CD4-positive, alpha-beta T cell (primary cell): ENCODE measurements at regions not wholly inside any gene's neighbourhood (a gene's known extent, or its start where the extent isn't known, plus 50 kb on each side); places are given as distances from the start of the nearest gene placed in this dataset.

ENCODE experiments used
- ATAC-seq: fragments of 200-7000 bp; cut with Tn5 transposase; one replicate; pipeline ENCODE4 v1.10.0; 2022; ENCODE audit warnings: mild to moderate bottlenecking; ENCODE audit not compliant: poor library complexity
- CTCF ChIA-PET: fragments of 350-600 bp; sonication (Branson Sonifier 250); formaldehyde crosslinking; loops from one replicate; lab custom pipeline; 2021; ENCODE audit warnings: antibody characterized with exemption, inconsistent platforms; lab: Charles Lee
- POLR2A ChIA-PET: fragments of 350-600 bp; sonication (Branson Sonifier 250); formaldehyde crosslinking; loops from one replicate; lab custom pipeline; 2021; ENCODE audit warnings: antibody characterized with exemption, inconsistent platforms; lab: Charles Lee
- DNase-seq, 14 experiments: peaks; one replicate each; pipeline ENCODE4 v3.0.0-alpha.2; 2013 to 2020; ENCODE audit warnings: mixed read lengths in 2 of 14
- H3K27ac ChIP-seq, 2 donors: one replicate each; pipeline versions ENCODE4 v1.5.1 to v1.7.0; 2013; ENCODE audit warnings: low read length in 2 of 2, low read depth in 1 of 2, mild to moderate bottlenecking in 1 of 2
- H3K27me3 ChIP-seq, 2 experiments: 1 replicate in 1 of 2; 2 replicates in 1 of 2; pipeline versions ENCODE4 v1.6.1 to v1.7.0; 2013; ENCODE audit warnings: low read length in 2 of 2, control low read depth in 1 of 2, mild to moderate bottlenecking in 1 of 2, moderate library complexity in 1 of 2; ENCODE audit not compliant: insufficient read depth in 2 of 2, control insufficient read depth in 1 of 2
- H3K36me3 ChIP-seq: one replicate; pipeline ENCODE4 v1.6.1; 2013; ENCODE audit warnings: low read length, control low read depth; ENCODE audit not compliant: insufficient read depth
- H3K4me1 ChIP-seq: one replicate; pipeline ENCODE4 v1.6.1; 2013; ENCODE audit warnings: low read length, control low read depth; ENCODE audit not compliant: insufficient read depth
- H3K4me3 ChIP-seq: one replicate; pipeline ENCODE4 v1.5.1; 2013; ENCODE audit warnings: mild to moderate bottlenecking, low read length, moderate library complexity
- H3K9me3 ChIP-seq, 2 experiments: 1 replicate in 1 of 2; 2 replicates in 1 of 2; pipeline versions ENCODE4 v1.6.1 to v1.7.0; 2013; ENCODE audit warnings: low read length in 2 of 2, mild to moderate bottlenecking in 2 of 2, control low read depth in 1 of 2, moderate library complexity in 1 of 2; ENCODE audit not compliant: control insufficient read depth in 1 of 2, insufficient read depth in 1 of 2
- H3K27ac Mint-ChIP-seq: one replicate; pipeline ENCODE4 v1.8.0; 2020; ENCODE audit warnings: mixed read lengths
- H3K27me3 Mint-ChIP-seq: one replicate; pipeline ENCODE4 v1.8.0; 2021; ENCODE audit warnings: mixed read lengths
- H3K36me3 Mint-ChIP-seq: one replicate; pipeline ENCODE4 v1.8.0; 2021; ENCODE audit warnings: low read depth, mixed read lengths
- H3K4me1 Mint-ChIP-seq: one replicate; pipeline ENCODE4 v1.8.0; 2021; ENCODE audit warnings: low read depth, mixed read lengths
- H3K4me3 Mint-ChIP-seq: one replicate; pipeline ENCODE4 v1.8.0; 2020; ENCODE audit warnings: mild to moderate bottlenecking, mixed read lengths
- H3K9me3 Mint-ChIP-seq: one replicate; pipeline ENCODE4 v1.8.0; 2020; ENCODE audit warnings: mixed read lengths
- intact Hi-C, 2 experiments: fragments of 100-400 bp; cut with DNase I in 1 of 2; cut with micrococcal nuclease in 1 of 2; formaldehyde crosslinking; loops; one replicate each; pipeline versions ENCODE4 v1.15.1 to v1.9.0; 2023 to 2025; cut with DNase I, micrococcal nuclease
- TF ChIP-seq, protein P1 (sequence below): fragments of 200-600 bp; IDR thresholded peaks from one replicate; pipeline ENCODE4 v1.8.0; 2022; ENCODE audit warnings: antibody characterized with exemption, mild to moderate bottlenecking

DNA sequence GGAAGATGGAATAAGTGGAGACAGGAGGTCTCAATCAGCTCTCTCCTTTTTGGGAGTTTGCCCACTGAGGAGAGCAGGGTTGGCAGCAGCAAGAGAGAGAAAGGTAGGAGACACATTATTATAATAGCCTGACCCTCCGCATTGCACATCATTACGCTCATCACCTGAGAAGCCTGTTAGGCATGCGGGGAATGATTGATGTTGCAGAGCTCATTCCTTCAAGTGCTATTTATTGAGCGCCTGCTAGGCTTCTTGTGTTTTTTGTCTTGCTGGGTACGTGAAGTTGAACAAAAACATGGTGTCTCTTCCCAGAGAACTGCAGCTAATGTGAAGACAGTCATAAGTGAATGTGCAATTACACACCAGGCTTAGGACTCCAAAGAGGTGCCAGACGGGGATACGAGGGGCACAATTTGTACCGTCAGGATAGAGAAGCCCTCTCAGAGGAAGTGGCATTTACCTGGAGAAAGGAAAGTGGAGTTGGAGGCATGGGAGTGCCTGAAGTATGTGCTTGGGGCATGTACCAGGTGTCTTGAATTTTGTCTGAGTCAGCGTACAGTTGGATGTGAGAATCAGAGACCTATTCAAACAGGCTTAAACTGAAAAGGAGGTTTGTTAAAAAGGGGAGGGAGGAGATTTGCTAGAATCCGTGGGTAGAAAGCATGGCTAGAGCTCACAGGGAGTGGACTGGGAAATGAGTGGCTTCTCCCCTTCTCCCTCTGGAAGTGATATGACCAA lies 90.2 kb upstream of the SOD3 start:
- Mint-ChIP-seq H3K4me3 (no peak overlapping the region), H3K4me1 (no peaks in the 10 kb centered on the region), H3K9me3 (no peaks in the 10 kb centered on the region), H3K27ac (no peak overlapping the region), H3K36me3 (no peaks in the 10 kb centered on the region), H3K27me3 (no peaks in the 10 kb centered on the region)
- no peak for ATAC-seq
- Histone ChIP-seq H3K9me3 (peaks cover 0 to 9% of the 10 kb centered on the region in 2 experiments), H3K36me3 (no peaks in the 10 kb centered on the region), H3K27ac (no peak overlapping the region), H3K27me3 (no peaks in the 10 kb centered on the region), H3K4me3 (no peak overlapping the region), H3K4me1 (no peaks in the 10 kb centered on the region)
- ChIA-PET CTCF (no interaction called here), POLR2A (no interaction called here)
- TF ChIP-seq, protein P1, sequence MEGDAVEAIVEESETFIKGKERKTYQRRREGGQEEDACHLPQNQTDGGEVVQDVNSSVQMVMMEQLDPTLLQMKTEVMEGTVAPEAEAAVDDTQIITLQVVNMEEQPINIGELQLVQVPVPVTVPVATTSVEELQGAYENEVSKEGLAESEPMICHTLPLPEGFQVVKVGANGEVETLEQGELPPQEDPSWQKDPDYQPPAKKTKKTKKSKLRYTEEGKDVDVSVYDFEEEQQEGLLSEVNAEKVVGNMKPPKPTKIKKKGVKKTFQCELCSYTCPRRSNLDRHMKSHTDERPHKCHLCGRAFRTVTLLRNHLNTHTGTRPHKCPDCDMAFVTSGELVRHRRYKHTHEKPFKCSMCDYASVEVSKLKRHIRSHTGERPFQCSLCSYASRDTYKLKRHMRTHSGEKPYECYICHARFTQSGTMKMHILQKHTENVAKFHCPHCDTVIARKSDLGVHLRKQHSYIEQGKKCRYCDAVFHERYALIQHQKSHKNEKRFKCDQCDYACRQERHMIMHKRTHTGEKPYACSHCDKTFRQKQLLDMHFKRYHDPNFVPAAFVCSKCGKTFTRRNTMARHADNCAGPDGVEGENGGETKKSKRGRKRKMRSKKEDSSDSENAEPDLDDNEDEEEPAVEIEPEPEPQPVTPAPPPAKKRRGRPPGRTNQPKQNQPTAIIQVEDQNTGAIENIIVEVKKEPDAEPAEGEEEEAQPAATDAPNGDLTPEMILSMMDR: no peak
- no peak for DNase-seq
- intact Hi-C loops: no loop called here

DNA sequence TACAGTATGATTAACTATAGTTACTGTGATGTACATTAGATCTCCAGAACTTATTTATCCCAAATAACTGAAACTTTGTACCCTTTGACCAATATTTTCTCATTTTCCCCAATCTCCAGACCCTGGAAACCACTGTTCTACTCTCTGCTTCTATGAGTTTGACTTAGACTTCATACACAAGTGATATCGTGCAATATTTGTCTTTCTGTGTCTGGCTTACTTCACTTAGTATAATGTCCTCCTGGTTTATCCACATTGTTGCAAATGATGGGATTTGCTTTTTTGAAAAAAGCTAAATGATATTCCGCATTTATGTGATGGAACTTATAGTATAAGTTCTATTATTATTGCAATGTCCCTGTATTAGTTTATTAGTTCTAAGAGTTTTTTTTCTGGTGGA lies 81.8 kb upstream of the SOD3 start:
- Histone ChIP-seq H3K4me3 (no peak overlapping the region), H3K4me1 (no peaks in the 10 kb centered on the region), H3K9me3 (peaks cover 4 to 17% of the 10 kb centered on the region in 2 experiments), H3K27ac (no peak overlapping the region), H3K36me3 (no peaks in the 10 kb centered on the region), H3K27me3 (peaks cover 0 to 3% of the 10 kb centered on the region in 2 experiments)
- CTCF ChIA-PET: no interaction called here
- Mint-ChIP-seq H3K27me3 (no peaks in the 10 kb centered on the region), H3K36me3 (no peaks in the 10 kb centered on the region), H3K4me1 (no peaks in the 10 kb centered on the region), H3K4me3 (no peak overlapping the region), H3K9me3 (peaks cover 22% of the 10 kb centered on the region), H3K27ac (no peak overlapping the region)
- DNase-seq (no peak), ATAC-seq (no peak)
- TF ChIP-seq, protein P1: no peak
- POLR2A ChIA-PET: no interaction called here
- intact Hi-C loops: no loop called here

DNA sequence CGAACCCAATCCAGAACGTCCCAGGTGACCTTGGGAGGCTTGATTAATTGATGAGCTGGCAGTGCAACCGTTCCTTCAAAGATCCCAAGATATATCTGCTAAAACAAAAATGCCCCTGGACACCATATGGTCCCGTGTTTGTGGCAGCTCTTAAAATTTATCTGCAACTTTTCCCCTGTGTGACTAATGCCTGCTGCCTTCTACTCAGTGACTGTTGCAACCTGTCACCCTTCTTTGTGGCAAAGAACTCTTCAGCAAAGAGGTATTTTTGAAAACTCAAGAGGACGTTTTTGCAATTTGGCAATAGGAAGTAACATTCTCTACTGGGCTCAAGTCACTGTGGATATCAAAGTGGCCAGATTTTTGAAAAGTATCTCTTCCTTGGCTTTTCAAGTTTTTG lies 75.8 kb upstream of the SOD3 start:
- TF ChIP-seq, protein P1: no peak
- Histone ChIP-seq H3K27me3 (peaks cover 0 to 3% of the 10 kb centered on the region in 2 experiments), H3K9me3 (peaks cover 4 to 9% of the 10 kb centered on the region in 2 experiments), H3K4me1 (no peaks in the 10 kb centered on the region), H3K4me3 (no peak overlapping the region), H3K27ac (no peak overlapping the region), H3K36me3 (no peaks in the 10 kb centered on the region)
- CTCF ChIA-PET: no interaction called here
- intact Hi-C loops: no loop called here
- Mint-ChIP-seq H3K27ac (no peak overlapping the region), H3K27me3 (no peaks in the 10 kb centered on the region), H3K4me3 (no peak overlapping the region), H3K9me3 (peaks cover 8% of the 10 kb centered on the region), H3K36me3 (no peaks in the 10 kb centered on the region), H3K4me1 (no peaks in the 10 kb centered on the region)
- POLR2A ChIA-PET: no interaction called here
- DNase-seq (no peak), ATAC-seq (no peak)
